ENCODE measurements at regions not wholly inside any gene's neighbourhood (a gene's known extent, or its start where the extent isn't known, plus 50 kb on each side); places are given as distances from the start of the nearest gene placed in this dataset.
A peak's percentile ranks its signal among the peaks of the same experiment; 100 is the strongest.

DNA sequence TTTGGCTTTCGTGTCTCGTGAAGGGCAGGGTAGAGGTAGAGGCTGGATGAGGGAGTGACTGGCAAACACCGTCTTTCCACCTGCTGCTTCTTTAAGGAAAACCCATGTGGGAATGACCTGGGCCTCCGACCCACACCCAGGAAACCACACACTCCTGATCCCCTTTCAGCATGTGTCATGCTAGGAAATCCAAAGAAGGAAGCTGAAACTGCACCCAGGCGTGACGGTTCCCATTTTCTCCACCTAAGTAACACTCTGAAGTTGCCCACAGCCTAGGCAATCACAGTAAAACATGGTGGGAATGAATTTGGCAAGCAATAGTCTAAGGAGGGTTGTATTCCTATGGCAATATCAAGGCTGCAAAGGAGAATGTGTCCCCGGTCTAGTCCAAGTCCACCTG is 538.4 kb upstream of the NOX3 start:
- Mint-ChIP-seq H3K9me3 (peaks cover 0 to 9% (median 2%) of the 10 kb centered on the region in 11 donors), H3K36me3 (peaks cover 0 to 9% (median 0%) of the 10 kb centered on the region in 5 donors), H3K4me3 (no peak overlapping the region), H3K27me3 (peaks cover 0 to 15% (median 0%) of the 10 kb centered on the region in 5 donors), H3K27ac (no peak overlapping the region), H3K4me1 (no peaks in the 10 kb centered on the region)
- no peaks in the 10 kb centered on the region for H3K9me3 ChIP-seq (ENCODE audit: control insufficient read depth in 2 of 3, low read length in 3 of 3)
- ChIA-PET POLR2A (no interaction called here), CTCF (no interaction called here)
- intact Hi-C loops (cut with micrococcal nuclease): no loop called here
- no peaks in the 10 kb centered on the region for H3K36me3 ChIP-seq (ENCODE audit: control insufficient read depth in 2 of 3, insufficient read depth in 3 of 3, low read length in 3 of 3)
- H3K4me1 ChIP-seq (ENCODE audit: control insufficient read depth in 2 of 2, insufficient read depth in 2 of 2, low read length in 2 of 2): no peaks in the 10 kb centered on the region
- DNase-seq (no peak), ATAC-seq (no peak)
- no peak overlapping the region for H3K27ac ChIP-seq (ENCODE audit: low read depth, low read length)
- H3K27me3 ChIP-seq (ENCODE audit: control insufficient read depth in 2 of 2, insufficient read depth in 2 of 2, low read length in 2 of 2): no peaks in the 10 kb centered on the region
- no peak overlapping the region for H3K4me3 ChIP-seq (ENCODE audit: low read length)

DNA sequence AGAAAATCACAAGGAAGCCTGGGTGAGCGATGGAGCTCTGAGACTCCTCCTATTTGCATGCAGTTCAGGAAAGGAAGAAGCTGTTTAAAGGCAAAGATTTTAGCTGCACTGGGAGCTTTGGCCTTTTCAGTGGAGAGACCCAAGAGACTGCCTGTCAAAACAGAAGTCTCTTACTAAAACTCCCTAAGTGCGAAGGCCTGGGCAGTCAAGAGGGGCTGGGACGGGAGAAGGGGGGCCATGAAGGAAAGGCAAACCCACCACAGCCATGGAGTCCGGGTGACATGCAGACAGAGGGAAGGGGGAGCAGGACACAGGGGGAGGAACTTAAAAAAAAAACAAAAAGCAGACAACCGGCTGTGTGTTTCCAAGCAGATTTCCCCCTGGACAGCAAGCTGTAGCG is 537.6 kb upstream of the NOX3 start:
- Histone ChIP-seq H3K4me3 (ENCODE audit: low read length) (no peak overlapping the region), H3K4me1 (ENCODE audit: control insufficient read depth in 2 of 2, insufficient read depth in 2 of 2, low read length in 2 of 2) (no peaks in the 10 kb centered on the region), H3K9me3 (ENCODE audit: control insufficient read depth in 2 of 3, low read length in 3 of 3) (no peaks in the 10 kb centered on the region), H3K27me3 (ENCODE audit: control insufficient read depth in 2 of 2, insufficient read depth in 2 of 2, low read length in 2 of 2) (no peaks in the 10 kb centered on the region), H3K27ac (ENCODE audit: low read depth, low read length) (no peak overlapping the region), H3K36me3 (ENCODE audit: control insufficient read depth in 2 of 3, insufficient read depth in 3 of 3, low read length in 3 of 3) (no peaks in the 10 kb centered on the region)
- Mint-ChIP-seq H3K36me3 (peaks cover 0 to 9% (median 0%) of the 10 kb centered on the region in 5 donors), H3K4me3 (no peak overlapping the region), H3K9me3 (peaks cover 0 to 9% (median 2%) of the 10 kb centered on the region in 11 donors), H3K27me3 (peaks cover 0 to 15% (median 0%) of the 10 kb centered on the region in 5 donors), H3K4me1 (peaks cover 0 to 4% (median 0%) of the 10 kb centered on the region in 7 donors), H3K27ac (no peak overlapping the region)
- no peak for DNase-seq
- intact Hi-C loops (cut with micrococcal nuclease): no loop called here
- no peak for ATAC-seq
- CTCF ChIA-PET: no interaction called here
- POLR2A ChIA-PET: no interaction called here

DNA sequence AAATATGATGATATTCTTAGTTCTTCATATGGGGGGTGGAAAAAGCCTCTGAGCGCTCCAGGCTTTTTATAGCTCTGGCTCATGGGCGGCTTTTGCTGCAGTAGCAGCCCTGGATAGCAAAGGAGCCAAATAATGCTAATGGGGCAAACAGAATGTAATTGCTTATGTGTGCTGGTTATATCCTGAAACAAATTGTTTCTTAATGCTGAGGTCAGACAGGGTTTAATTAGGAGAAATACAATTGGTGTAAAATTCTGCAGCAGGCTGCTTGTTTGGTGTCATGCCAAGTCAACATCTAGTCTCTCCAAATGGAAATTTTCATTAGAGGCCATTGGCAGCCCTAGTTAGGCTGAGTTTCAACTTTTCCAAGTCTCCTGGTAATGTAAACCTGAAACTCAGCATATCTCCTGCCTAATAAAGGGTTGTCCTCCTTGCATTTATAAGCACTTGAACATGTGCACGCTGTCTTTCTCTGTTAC is 530.1 kb upstream of the NOX3 start:
- Mint-ChIP-seq H3K4me1 (peaks cover 0 to 4% (median 0%) of the 10 kb centered on the region in 7 donors), H3K36me3 (no peaks in the 10 kb centered on the region), H3K4me3 (no peak overlapping the region), H3K27me3 (peaks cover 0 to 3% (median 0%) of the 10 kb centered on the region in 5 donors), H3K27ac (no peak overlapping the region), H3K9me3 (peaks cover 0 to 3% (median 0%) of the 10 kb centered on the region in 11 donors)
- ChIA-PET CTCF (no interaction called here), POLR2A (no interaction called here)
- Histone ChIP-seq H3K4me1 (ENCODE audit: control insufficient read depth in 2 of 2, insufficient read depth in 2 of 2, low read length in 2 of 2) (no peaks in the 10 kb centered on the region), H3K27me3 (ENCODE audit: control insufficient read depth in 2 of 2, insufficient read depth in 2 of 2, low read length in 2 of 2) (no peaks in the 10 kb centered on the region), H3K4me3 (ENCODE audit: low read length) (no peak overlapping the region), H3K9me3 (ENCODE audit: control insufficient read depth in 2 of 3, low read length in 3 of 3) (no peaks in the 10 kb centered on the region), H3K36me3 (ENCODE audit: control insufficient read depth in 2 of 3, insufficient read depth in 3 of 3, low read length in 3 of 3) (no peaks in the 10 kb centered on the region), H3K27ac (ENCODE audit: low read depth, low read length) (no peak overlapping the region)
- intact Hi-C loops (cut with micrococcal nuclease): no loop called here
- no peak for ATAC-seq
- DNase-seq: no peak

DNA sequence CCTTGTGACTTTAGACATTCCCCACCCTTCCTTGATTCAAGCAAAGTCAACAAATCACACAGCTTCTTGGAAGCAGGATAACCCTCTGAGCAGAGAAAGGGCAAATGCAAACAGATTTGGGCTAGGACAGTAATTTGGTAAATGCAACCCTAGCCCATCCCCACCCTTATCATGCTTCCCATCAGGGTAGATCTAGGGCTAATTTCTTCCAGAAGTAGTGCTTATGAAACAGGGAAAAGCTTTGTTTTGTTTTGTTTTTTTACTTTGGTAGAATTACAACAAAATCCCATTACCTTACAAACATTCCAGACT is 525.1 kb upstream of the NOX3 start:
- H3K36me3 Mint-ChIP-seq: no peaks in the 10 kb centered on the region
- H3K4me3 Mint-ChIP-seq: no peak overlapping the region
- Histone ChIP-seq H3K36me3 (ENCODE audit: control insufficient read depth in 2 of 3, insufficient read depth in 3 of 3, low read length in 3 of 3) (no peaks in the 10 kb centered on the region), H3K27ac (ENCODE audit: low read depth, low read length) (no peak overlapping the region), H3K4me1 (ENCODE audit: control insufficient read depth in 2 of 2, insufficient read depth in 2 of 2, low read length in 2 of 2) (no peaks in the 10 kb centered on the region), H3K27me3 (ENCODE audit: control insufficient read depth in 2 of 2, insufficient read depth in 2 of 2, low read length in 2 of 2) (no peaks in the 10 kb centered on the region), H3K9me3 (ENCODE audit: control insufficient read depth in 2 of 3, low read length in 3 of 3) (no peaks in the 10 kb centered on the region), H3K4me3 (ENCODE audit: low read length) (no peak overlapping the region)
- H3K27ac Mint-ChIP-seq: no peak overlapping the region
- intact Hi-C loops (cut with micrococcal nuclease): no loop called here
- peaks cover 0 to 3% (median 0%) of the 10 kb centered on the region in 5 donors for H3K27me3 Mint-ChIP-seq
- DNase-seq: no peak
- CTCF ChIA-PET: no interaction called here
- ATAC-seq: no peak
- H3K4me1 Mint-ChIP-seq: peaks cover 0 to 2% (median 0%) of the 10 kb centered on the region in 7 donors
- POLR2A ChIA-PET: interaction anchor here (0.6 kb wide), 1 partner anchor 217 kb away, joined by 3 read pairs; no protein-coding TSS in a partner anchor
- peaks cover 0 to 1% (median 0%) of the 10 kb centered on the region in 11 donors for H3K9me3 Mint-ChIP-seq

DNA sequence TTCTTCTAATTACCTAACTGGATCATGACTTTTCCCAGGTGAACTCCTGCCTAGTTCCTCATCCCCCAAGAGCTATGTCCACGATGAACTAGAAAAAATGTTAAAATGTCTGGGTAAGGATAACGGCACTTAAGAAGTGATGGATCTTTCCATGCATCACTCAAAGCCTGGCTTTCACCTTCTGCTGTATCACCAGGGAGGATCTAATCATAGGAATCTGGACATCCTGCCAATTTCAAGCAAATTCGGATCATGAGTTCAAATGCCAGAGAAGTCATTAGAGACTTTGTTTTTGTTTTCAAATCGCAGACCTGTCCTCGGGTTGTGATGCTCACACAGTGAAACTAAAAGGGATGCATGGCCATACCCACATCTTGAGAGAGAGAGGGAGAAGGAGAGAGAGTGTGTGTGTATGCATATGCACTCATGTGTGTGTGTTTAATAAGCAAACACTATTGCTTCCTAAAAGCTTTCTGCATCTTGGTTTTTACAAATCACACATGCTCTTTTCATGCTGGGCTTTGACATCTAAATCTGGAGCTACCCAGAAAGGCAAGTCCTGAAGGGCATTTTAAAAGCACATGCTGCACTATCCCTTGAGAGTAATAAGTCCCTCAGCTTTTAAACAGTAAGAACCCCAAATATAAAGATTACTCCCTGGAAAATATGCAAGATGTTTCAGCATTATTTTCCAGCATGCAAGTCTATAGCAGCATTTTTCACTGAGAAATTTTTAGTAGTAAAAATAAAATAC is 524.6 kb upstream of the NOX3 start:
- no peaks in the 10 kb centered on the region for H3K27me3 ChIP-seq (ENCODE audit: control insufficient read depth in 2 of 2, insufficient read depth in 2 of 2, low read length in 2 of 2)
- no peak overlapping the region for H3K27ac ChIP-seq (ENCODE audit: low read depth, low read length)
- H3K4me1 ChIP-seq (ENCODE audit: control insufficient read depth in 2 of 2, insufficient read depth in 2 of 2, low read length in 2 of 2): no peaks in the 10 kb centered on the region
- Mint-ChIP-seq H3K27me3 (peaks cover 0 to 3% (median 0%) of the 10 kb centered on the region in 5 donors), H3K4me3 (no peak overlapping the region), H3K36me3 (no peaks in the 10 kb centered on the region), H3K4me1 (peaks cover 0 to 2% (median 0%) of the 10 kb centered on the region in 7 donors), H3K27ac (no peak overlapping the region), H3K9me3 (peaks cover 0 to 1% (median 0%) of the 10 kb centered on the region in 11 donors)
- no peak overlapping the region for H3K4me3 ChIP-seq (ENCODE audit: low read length)
- ChIA-PET CTCF (interaction anchor here (0.7 kb wide), 1 partner anchor 11 kb away, joined by 3 read pairs; no protein-coding TSS in a partner anchor), POLR2A (interaction anchor here (0.6 kb wide), 2 partner anchors 217 to 1001 kb away, joined by 3 read pairs; no protein-coding TSS in a partner anchor)
- H3K36me3 ChIP-seq (ENCODE audit: control insufficient read depth in 2 of 3, insufficient read depth in 3 of 3, low read length in 3 of 3): no peaks in the 10 kb centered on the region
- ATAC-seq: no peak
- H3K9me3 ChIP-seq (ENCODE audit: control insufficient read depth in 2 of 3, low read length in 3 of 3): no peaks in the 10 kb centered on the region
- intact Hi-C loops (cut with micrococcal nuclease): no loop called here
- DNase-seq: no peak

DNA sequence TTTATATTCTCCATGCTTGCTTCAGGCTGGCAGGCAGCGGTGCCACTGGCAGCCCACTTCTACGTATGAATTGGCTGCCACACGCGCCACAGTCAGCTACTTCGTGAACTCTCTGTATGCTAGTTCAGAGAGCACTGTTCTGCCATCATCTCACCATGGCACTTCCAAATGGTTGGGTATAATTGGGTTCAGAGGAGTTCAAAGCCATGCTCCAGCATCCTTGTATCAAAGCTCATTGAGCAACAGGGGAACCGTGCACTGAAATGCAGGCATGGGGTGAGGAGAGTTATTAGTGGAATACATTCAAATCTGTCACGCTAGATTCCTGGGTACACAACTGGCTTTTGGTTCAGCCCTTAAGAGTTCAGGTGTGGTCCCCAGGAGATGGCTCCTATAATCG is 519.9 kb upstream of the NOX3 start:
- Mint-ChIP-seq H3K9me3 (no peaks in the 10 kb centered on the region), H3K27ac (peak overlapping the region in 3 of 9 donors; percentile 17 to 87 (median 75)), H3K36me3 (peaks cover 0 to 3% (median 0%) of the 10 kb centered on the region in 5 donors), H3K4me3 (peak overlapping the region in 4 of 10 donors; percentile 22 to 60 (median 34)), H3K27me3 (no peaks in the 10 kb centered on the region), H3K4me1 (peaks cover 14 to 36% (median 28%) of the 10 kb centered on the region in 7 donors)
- no peaks in the 10 kb centered on the region for H3K27me3 ChIP-seq (ENCODE audit: control insufficient read depth in 2 of 2, insufficient read depth in 2 of 2, low read length in 2 of 2)
- intact Hi-C loops (cut with micrococcal nuclease): no loop called here
- no peaks in the 10 kb centered on the region for H3K9me3 ChIP-seq (ENCODE audit: control insufficient read depth in 2 of 3, low read length in 3 of 3)
- H3K36me3 ChIP-seq (ENCODE audit: control insufficient read depth in 2 of 3, insufficient read depth in 3 of 3, low read length in 3 of 3): no peaks in the 10 kb centered on the region
- no peak overlapping the region for H3K4me3 ChIP-seq (ENCODE audit: low read length)
- ChIA-PET POLR2A (no interaction called here), CTCF (no interaction called here)
- peaks cover 0 to 3% of the 10 kb centered on the region in 2 donors for H3K4me1 ChIP-seq (ENCODE audit: control insufficient read depth in 2 of 2, insufficient read depth in 2 of 2, low read length in 2 of 2)
- DNase-seq: no peak
- H3K27ac ChIP-seq (ENCODE audit: low read depth, low read length): no peak overlapping the region
- no peak for ATAC-seq

Measured in naive thymus-derived CD4-positive, alpha-beta T cell (primary cell).